GM19397 (cell line): ENCODE measurements at regions not wholly inside any gene's neighbourhood (a gene's known extent, or its start where the extent isn't known, plus 50 kb on each side); places are given as distances from the start of the nearest gene placed in this dataset.

Experiments used
- ATAC-seq: cut with Tn5 transposase; IDR thresholded peaks from one replicate; pipeline ENCODE4 v1.9.1; 2021; ENCODE audit warnings: mild to moderate bottlenecking, moderate library complexity; ENCODE audit not compliant: unreplicated experiment

DNA sequence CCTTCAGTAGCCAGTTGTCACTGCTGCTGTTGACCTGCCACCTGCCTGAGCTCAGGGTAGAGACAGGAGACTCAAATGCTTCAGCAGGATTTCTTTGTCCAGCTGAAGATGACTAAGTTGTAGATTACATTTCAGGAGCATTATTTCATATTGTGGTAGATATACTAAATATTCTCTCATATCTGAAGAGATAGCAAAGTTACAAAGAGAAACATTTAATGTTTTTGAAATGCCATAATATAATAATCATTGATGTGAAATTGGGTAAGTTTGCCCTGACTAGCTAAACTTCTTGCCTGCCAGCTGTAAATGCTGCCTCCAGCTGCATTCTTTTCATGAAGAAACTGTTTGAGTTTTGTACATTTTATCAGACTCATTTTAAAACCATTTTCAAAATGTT, 247.6 kb upstream of the CNKSR2 start:
- no peak for ATAC-seq

DNA sequence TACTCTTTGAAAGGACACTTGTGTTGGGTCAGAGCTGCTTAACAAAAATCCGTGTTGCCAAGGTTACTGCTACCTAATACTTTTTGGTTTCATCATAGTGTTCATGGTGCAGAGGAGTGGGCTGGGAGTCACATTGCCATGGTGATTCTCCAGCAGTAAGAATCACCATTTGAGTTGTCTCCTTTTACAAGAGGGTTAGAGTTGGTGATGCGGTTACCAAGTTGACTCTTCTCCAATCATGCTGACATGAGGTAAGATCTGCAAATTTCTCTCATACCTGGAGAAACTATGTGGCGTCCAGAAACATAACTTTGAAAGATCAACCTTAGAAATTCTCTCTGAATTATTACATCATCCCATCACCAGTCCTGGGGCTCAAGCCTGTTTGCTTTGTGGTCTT, 242.9 kb upstream of the CNKSR2 start:
- ATAC-seq, result no peak

DNA sequence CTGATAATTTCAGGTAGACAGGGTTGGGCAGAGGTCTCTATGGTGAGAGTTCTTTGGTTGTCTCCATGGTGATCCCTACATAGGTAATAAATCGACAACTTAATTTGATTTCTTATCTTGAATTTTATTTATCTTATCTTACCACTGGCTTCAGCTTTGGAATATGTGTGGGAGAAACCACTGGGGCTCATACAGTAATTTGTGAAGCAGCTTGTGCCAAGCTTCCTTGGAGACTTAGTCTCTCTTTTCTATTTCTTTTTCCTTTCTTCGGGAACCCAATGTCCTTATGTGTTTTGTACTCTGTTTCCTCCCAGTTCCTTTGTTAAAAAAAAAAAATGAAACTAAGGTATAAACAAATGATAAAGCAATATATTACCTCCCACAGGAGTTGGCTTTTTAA, 242.4 kb upstream of the CNKSR2 start:
- no peak for ATAC-seq

DNA sequence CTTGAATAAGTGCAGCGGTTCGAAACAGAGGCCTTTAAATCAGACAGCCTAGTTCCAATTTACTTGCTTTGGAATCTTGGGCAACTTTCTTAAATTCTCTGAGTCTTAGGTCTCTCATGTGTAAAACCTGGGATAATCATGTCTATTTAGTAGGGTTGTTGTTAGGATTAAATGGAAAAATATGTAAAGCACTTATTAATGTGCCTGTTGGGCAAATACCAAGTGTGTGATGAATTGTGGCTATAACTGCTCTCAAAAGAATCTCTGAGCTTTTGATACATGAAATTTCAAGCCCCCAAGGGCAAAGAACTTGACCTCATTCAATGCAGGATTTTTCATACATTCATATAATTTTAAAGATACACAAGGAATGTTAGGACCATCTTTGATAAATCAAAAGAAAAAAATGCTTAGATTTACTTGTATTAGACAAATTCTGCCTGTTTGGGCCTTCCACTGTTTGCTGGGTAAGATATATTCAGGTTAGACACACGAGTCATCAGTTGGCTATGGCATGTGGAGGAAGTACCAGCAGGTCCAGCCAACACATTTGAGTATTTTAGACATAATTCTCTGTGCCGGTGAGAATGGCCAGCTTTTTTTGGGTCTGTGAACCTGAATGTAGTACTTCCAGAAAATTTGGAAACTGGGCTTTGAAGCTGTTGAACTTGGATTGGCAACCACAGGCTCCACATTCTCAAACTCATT, 241.4 kb upstream of the CNKSR2 start:
- ATAC-seq, result no peak

DNA sequence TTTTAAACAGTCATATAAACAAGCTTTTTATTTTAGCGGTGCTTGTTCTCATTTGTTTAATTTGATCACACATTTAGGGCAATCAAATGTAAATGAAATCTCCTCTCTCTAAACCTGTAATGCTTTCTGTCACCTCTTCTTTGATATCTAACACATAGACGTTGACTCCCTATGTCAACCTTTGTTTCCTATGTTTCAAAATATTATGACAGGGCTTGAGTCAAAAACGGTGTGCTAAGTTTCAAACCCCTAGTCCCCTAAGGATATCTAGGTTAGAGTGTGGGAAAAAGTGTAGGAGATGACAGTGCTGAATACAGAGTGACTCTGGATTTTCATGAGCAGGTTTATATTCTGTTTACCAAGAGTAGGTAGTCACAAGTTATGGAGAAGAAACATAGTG, 224.0 kb upstream of the CNKSR2 start:
- ATAC-seq, result no peak

DNA sequence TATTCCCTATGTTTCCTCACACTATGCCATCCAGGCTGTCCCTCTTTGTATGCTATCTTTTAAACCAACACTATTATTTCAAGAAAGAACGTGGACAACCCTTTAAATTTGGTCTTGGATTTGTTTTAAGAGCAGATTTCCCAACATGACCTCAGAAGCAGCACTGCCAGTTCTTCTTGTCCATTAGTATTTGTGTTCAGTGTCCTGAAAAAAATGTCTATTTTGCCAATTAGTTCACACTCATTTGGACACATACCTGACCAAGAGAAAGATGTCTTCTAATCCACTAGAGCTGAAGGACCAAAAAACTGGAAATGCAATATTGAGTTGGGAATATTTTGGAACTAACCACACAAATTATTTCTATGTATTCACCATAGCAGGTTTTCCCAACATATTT, 223.2 kb upstream of the CNKSR2 start:
- no peak for ATAC-seq

DNA sequence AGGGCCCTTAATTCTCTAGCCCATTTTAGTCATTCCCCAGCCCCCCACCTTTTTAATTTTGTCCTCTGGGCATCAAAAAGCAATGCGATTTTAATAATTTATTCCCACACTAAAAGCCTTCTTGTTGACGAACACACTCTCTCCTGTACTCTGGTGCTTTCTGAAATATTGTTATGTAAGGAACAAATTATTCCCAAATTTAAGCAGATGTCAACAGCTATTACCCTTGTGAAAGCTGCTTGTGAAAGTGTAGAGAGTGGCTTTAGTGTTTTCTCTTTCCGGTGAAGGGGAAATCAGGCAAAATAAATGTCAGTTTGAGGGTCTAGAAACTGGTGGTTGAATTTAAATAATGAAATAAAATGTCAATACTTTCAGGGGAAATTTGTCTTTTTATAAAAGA, 221.2 kb upstream of the CNKSR2 start:
- ATAC-seq, result no peak

DNA sequence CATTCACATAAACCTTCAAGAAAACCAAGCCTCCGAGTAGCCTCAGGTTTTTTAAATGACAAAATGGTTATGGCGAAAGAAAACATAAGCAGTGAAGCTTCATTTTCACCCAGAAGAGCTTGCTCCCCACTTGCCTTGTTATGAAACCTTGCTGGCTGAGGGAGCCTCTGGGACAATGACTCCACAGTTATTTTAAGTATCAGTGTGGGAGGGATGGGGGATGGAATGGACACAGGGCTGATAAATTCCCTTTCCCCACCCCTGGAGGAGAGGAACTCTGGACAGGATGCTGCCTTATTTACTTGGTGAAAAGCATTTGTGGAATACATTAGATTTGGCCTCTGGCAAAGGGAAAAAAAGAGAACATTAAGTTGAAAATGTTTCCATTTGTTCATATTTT, 220.7 kb upstream of the CNKSR2 start:
- no peak for ATAC-seq

DNA sequence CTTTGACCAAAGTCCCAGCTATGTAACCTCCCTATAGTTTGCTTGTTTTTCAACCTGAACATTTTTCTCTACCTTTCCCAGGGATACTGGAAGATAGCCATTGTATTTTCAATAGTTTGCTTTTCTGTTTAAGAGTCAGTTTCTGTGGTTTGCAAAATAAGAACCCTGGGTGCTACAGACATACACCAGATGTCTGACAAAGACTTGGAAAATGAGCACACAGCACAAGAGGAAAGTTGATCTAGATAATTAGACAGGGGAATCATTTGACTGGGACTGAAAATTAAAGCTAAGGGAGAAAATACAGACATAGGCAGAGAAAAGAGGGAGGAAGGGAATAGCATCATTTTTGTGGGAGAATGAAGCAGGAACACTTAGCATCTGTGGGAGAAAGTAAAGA, 218.3 kb upstream of the CNKSR2 start:
- no peak for ATAC-seq

DNA sequence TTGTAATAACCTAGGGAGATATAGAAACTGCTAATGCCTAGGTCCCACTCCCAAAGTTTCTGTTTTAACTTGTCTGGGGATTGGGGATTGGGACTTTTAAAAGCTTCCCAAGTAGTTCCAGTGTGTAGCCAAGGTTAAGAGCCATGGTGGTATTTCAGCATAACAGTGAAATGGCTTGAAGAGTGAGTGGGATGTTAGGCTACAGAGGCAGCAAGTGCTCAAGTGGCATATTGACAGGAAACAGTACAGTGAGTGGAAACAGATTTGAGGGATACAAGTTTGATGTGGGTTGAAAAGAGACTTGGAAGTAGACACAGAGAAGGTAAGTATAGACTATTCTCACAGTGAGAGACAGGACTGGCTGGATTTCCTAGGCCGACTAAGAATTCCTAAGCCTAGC, 217.6 kb upstream of the CNKSR2 start:
- no peak for ATAC-seq

DNA sequence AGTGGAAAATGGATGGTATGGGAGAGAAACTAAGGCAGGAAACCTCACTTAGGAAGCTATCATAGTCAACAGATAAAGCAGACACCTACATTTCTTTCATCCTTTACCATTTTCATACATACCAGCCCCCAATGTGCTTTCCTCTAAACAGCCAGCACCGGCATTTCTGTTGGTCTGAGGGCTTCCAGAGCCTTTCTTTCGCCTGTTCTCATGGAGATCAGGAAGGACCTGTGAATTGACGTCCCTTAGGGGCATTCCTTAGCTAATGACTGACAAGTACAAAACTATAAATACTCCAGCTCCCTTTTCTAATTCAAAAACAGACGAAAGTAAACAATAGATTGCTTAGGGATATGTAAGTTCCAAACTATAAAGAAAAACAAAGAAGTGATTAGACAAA, 215.5 kb upstream of the CNKSR2 start:
- no peak for ATAC-seq

DNA sequence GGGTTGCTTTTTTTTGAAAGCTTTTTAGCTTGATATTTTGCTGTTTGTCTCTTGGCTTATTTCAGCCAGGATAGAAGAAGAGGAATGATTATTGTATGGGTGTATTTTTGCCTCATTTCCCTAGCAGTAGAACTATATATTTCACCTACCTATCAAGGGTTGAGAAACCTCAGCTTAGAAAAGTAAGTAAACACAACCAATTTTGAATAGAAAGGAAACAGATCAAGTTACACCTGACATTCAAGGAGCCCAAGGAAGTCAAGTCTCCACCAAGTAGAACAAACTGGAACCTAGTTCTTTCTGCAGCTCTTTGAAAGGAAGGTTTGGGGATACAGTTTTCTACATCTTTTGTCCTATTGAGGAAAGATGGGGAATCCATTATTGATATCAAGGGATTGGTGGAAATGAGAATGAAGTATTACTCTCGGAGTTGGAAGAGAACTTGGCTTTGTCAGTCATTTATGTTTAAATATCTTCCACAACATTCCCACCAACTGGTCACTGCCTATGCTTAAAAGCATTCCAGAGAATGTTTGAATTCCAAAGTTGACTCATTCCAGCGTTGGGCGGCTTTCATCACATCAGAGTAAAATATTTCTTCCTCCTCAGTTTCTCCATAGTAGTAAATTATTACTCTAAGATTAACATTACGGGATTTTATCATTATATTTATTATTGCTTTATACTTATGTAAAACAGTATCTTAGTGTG, 207.8 kb upstream of the CNKSR2 start:
- no peak for ATAC-seq

DNA sequence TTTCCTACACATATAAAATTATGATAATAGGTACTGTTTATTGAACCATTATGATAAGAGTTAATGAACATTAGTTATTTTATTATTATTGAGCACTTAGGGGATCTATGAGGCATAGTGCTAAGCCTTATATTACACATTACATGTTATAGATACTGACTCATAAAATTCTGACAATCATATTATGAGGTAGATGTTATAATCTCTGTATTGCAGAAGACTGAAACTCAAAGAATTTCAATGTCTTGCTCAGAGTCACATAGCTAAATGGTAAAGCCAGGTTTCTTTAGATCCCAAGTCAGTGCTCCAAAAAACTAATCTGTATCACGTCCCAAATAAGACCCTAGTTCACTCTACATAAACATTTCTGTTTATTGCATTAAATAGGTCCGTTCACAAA, 207.2 kb upstream of the CNKSR2 start:
- no peak for ATAC-seq

DNA sequence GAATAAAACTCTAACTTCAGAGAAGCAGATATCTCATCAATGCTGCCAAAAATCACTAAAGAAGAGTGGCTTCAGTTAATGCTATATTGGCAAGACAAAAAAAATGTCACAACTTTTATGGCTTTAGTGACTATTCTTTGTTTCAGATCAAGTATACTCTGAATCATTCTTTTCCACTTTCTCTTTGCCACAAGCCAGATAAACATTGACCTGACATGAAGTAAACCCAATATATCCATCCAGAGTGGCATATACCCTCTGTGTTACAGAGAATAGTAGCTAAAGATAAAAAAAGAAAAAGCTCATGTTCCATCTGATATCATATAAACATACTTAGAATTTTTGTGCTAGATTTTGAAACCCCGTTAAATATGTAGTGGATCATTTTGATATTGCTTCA, 206.7 kb upstream of the CNKSR2 start:
- no peak for ATAC-seq

DNA sequence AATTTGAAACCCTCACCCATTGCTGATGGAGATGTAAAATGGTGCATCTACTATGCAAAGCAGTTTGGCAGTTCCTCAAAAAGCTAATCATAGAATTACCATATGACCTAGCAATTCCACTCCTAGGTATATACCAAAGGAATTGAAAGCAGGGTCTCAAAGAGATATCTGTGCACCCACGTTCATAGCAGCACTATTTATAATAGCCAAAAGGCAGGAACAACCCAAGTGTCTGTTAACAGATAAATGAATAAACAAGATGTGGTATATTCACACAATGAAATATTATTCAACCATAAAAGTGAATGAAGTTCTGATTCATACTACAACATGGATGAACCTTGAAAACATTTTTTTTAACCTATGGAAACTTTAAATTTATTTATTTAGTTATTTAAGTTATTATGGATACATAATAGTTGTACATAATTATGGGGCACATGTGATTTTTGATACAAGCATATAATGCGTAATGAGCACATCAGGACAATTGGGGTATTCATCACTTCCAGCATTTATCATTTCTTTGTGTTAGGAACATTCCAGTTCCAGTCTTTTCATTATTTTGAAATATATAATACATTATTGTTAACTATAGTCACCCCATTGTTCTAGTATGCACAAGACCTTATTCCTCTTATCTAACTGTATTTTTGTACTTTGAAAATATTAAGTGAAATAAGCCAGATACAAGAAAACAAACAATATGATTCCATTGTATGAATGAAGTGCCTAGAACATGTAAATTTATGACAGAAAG, 205.6 kb upstream of the CNKSR2 start:
- no peak for ATAC-seq

DNA sequence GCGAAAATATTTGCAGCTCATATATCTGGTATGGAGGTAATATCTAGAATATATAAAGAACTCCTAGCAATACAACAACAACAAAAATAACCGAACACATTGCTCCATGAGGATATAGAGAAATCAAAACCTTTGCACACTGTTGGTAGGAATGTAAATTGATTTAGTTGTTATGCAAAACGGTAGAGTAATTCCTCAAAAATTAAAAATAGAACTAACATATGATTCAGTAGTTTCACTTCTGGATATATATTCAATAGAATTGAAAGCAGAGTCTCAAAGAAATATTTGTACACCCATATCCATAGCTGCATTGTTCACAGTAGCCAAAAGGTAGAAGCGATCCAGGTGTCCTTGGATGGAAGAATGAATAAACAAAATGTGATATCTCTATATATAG, 203.0 kb upstream of the CNKSR2 start:
- ATAC-seq, result no peak

DNA sequence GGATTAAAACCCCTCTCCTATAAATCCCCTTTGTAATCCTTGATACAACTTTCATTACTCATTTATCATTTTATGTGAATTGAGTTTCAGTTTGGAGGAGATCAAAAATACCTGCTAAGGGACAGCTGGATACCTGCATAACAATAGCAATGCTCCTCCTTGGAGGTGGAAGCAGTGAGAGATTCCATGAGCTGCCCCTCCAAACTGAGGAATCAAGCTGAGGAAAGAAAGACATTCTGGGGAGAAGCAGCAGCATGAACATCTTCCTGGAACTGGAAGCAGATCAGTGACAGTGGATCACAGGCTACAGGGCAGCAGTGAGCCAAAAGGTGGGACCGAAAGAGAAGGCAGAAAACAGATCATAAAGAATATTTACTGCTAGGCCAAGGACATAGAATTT, 199.8 kb upstream of the CNKSR2 start:
- no peak for ATAC-seq

DNA sequence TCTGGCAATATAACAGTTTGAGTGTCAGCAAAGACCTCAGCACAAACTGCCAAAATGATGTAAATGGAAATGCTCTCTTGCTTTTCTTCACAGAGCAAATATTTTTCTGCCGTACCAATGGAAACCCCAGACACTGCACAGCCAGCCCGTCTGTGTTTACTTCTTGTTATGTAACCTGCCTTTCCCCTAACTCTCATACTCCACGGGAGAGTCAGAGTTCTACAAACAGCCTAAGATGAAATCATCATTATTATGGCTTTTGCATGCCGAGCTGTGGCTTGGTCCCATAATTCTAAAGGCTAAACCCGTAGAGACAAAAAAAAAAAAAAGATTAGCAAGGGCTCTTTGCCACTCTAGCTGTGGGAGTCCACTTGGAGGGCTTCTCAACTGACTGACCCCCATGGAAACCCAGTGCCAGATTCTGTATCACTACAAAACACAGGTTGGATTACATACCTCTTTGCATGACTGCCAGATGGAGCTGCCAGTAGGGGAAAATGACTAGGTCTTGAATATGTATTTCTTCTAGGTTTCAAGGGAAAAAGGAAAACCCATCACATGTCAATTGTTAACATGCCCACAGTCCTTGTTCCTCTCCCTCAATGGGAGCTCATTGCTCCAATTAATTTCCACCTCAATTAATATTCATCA, 197.2 kb upstream of the CNKSR2 start:
- no peak for ATAC-seq

DNA sequence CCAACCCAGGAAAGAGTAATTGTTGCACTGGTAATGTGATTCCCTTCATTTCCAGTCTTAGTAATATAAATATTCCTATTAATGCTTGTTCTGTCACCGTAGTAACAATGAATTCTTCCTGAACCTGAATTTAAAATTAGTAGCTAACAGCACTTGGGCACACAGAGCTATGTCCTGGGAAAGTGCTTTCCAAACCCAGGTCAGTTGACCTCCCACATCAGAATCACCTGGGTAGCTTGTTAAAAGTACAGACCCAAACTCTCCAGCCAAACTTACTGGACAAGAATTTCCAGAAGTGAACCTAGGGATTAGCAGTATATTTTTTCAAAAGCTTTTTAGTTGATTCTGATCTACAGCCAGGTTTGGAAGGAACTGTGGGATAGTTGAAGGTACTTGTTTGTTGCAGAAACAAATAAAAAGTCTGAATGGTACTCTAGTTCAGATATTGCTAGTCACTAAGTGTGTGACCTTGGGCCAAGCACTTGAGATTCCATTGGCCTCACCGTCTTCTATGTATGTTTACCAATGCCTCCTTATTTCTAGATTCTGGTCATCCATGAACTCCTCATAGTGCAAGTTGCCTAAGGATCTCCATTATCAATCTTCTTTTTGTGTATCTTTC, 192.9 kb upstream of the CNKSR2 start:
- ATAC-seq, result no peak

DNA sequence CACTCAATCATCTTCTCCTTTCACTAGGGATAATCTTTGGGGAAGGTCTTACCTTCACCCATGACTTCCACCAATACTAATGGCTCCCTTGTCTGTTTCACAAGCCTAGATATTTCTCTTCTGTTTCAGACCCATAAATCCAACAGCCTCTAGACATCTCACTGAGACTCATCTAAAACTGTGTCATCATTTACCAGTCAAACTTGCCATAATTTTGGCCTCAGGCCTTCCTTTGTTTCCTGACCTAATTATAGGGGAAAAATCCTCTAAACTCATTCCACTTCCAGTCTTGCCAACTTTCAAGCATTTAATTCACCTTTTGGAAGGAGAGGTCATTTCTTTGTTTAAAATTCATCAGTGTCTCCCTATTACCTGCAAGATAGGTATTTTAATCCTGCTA, 181.0 kb upstream of the CNKSR2 start:
- no peak for ATAC-seq

DNA sequence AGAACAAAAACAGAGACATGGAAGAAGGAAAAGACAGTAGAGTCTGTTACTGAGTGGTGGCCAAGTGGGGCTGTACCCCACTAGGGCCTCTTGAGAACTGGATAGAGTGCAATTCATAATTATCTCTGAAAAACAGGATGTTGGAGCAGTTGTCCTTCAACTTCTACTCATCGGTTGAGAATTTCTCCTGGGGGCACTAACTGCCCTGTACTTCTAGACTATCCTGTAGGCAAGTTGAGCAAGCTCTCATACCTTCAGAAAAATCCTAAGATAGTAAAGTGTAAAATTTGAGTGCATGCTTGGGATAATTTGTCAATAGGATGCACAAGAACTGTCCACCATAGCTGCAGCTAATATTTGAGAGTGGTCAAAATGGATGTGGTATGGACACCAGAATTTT, 179.7 kb upstream of the CNKSR2 start:
- ATAC-seq, result no peak
